ENCODE measurements at regions not wholly inside any gene's neighbourhood (a gene's known extent, or its start where the extent isn't known, plus 50 kb on each side); places are given as distances from the start of the nearest gene placed in this dataset.
"Not testable (repeated sequence)": the region's sequence is repeated elsewhere in the genome, so short reads cannot be mapped to it uniquely, and the experiment has no call there.

- DNase-seq (ENCODE audit: low read depth, low spot score), result no peak
These were observed 163.5 kb downstream of the CDH19 start for GRCh38 chr18:66440433-66440832.

- no peak for DNase-seq (ENCODE audit: low read depth, low spot score)
These were observed 164.2 kb downstream of the CDH19 start for GRCh38 chr18:66439670-66440069.

GRCh38 chr18:66438711-66439536, 165.0 kb downstream of the CDH19 start:
- DNase-seq (ENCODE audit: low read depth, low spot score), result no peak

- no peak for DNase-seq (ENCODE audit: low read depth, low spot score)
These were observed 171.3 kb downstream of the CDH19 start for GRCh38 chr18:66432636-66433035.

- DNase-seq (ENCODE audit: low read depth, low spot score), result no peak
These were observed 175.1 kb downstream of the CDH19 start for GRCh38 chr18:66428795-66429194.

GRCh38 chr18:66419400-66419799, 184.5 kb downstream of the CDH19 start:
- no peak for DNase-seq (ENCODE audit: low read depth, low spot score)

- DNase-seq (ENCODE audit: low read depth, low spot score), result no peak
These were observed 193.2 kb downstream of the CDH19 start for GRCh38 chr18:66410692-66411091.

- no peak for DNase-seq (ENCODE audit: low read depth, low spot score)
These were observed 208.1 kb downstream of the CDH19 start for GRCh38 chr18:66395671-66396218.

- no peak for DNase-seq (ENCODE audit: low read depth, low spot score)
These were observed 210.4 kb downstream of the CDH19 start for GRCh38 chr18:66393463-66393862.

GRCh38 chr18:66377291-66377690, 226.6 kb downstream of the CDH19 start:
- no peak for DNase-seq (ENCODE audit: low read depth, low spot score)

- DNase-seq (ENCODE audit: low read depth, low spot score), result not testable (repeated sequence)
These were observed 228.5 kb downstream of the CDH19 start for GRCh38 chr18:66375391-66375790.

- DNase-seq (ENCODE audit: low read depth, low spot score), result no peak
These were observed 256.9 kb downstream of the CDH19 start for GRCh38 chr18:66346833-66347588.

- DNase-seq (ENCODE audit: low read depth, low spot score), result no peak
These were observed 259.7 kb downstream of the CDH19 start for GRCh38 chr18:66344227-66344626.

GRCh38 chr18:66342577-66342976, 261.3 kb downstream of the CDH19 start:
- DNase-seq (ENCODE audit: low read depth, low spot score), result no peak

- DNase-seq (ENCODE audit: low read depth, low spot score), result no peak
These were observed 269.4 kb downstream of the CDH19 start for GRCh38 chr18:66334534-66334933.

GRCh38 chr18:66329716-66330115, 274.2 kb downstream of the CDH19 start:
- DNase-seq (ENCODE audit: low read depth, low spot score), result no peak

GRCh38 chr18:66328296-66328878, 275.5 kb downstream of the CDH19 start:
- no peak for DNase-seq (ENCODE audit: low read depth, low spot score)

- no peak for DNase-seq (ENCODE audit: low read depth, low spot score)
These were observed 278.6 kb downstream of the CDH19 start for GRCh38 chr18:66325251-66325650.

- no peak for DNase-seq (ENCODE audit: low read depth, low spot score)
These were observed 279.3 kb downstream of the CDH19 start for GRCh38 chr18:66324616-66325015.

GRCh38 chr18:66317243-66318090, 286.4 kb downstream of the CDH19 start:
- DNase-seq (ENCODE audit: low read depth, low spot score), result no peak

- DNase-seq (ENCODE audit: low read depth, low spot score), result no peak
These were observed 287.2 kb downstream of the CDH19 start for GRCh38 chr18:66316701-66317100.
